NT2/D1 (cell line): ENCODE measurements at regions not wholly inside any gene's neighbourhood (a gene's known extent, or its start where the extent isn't known, plus 50 kb on each side); places are given as distances from the start of the nearest gene placed in this dataset.

Source experiments
- DNase-seq: peaks from one replicate; pipeline ENCODE4 v3.0.0-alpha.2; 2011; ENCODE audit warnings: low read depth, low spot score
- H3K27me3 ChIP-seq: 2 replicates; pipeline ENCODE4 v1.6.0; 2011; ENCODE audit warnings: mild to moderate bottlenecking; ENCODE audit not compliant: insufficient read length, insufficient read depth
- H3K36me3 ChIP-seq: 2 replicates; pipeline ENCODE4 v1.6.1; 2011; ENCODE audit warnings: mild to moderate bottlenecking, low read length, mixed read lengths; ENCODE audit not compliant: insufficient read depth, insufficient read length
- H3K4me1 ChIP-seq: 2 replicates; pipeline ENCODE4 v1.5.1; 2011; ENCODE audit not compliant: insufficient read depth, insufficient read length
- H3K4me3 ChIP-seq: 2 replicates; pipeline ENCODE4 v1.5.1; 2011; ENCODE audit warnings: low read depth; ENCODE audit not compliant: insufficient read length
- H3K9ac ChIP-seq: 2 replicates; pipeline ENCODE4 v1.6.0; 2011; ENCODE audit warnings: low read depth; ENCODE audit not compliant: insufficient read length
- H3K9me3 ChIP-seq: 2 replicates; pipeline ENCODE4 v1.5.1; 2011; ENCODE audit warnings: mild to moderate bottlenecking, low read length; ENCODE audit not compliant: insufficient read depth
- SUZ12 ChIP-seq: IDR thresholded peaks from 2 replicates; pipeline ENCODE4 v1.6.1; 2011; ENCODE audit not compliant: insufficient read length, insufficient read depth; ENCODE audit errors: extremely low read depth
- YY1 ChIP-seq: IDR thresholded peaks from 2 replicates; pipeline ENCODE4 v1.6.1; 2011; ENCODE audit not compliant: insufficient read length, insufficient read depth
- ZNF274 ChIP-seq: IDR thresholded peaks from 2 replicates; pipeline ENCODE4 v1.6.1; 2011; ENCODE audit warnings: mild to moderate bottlenecking, low read depth, low read length

DNA sequence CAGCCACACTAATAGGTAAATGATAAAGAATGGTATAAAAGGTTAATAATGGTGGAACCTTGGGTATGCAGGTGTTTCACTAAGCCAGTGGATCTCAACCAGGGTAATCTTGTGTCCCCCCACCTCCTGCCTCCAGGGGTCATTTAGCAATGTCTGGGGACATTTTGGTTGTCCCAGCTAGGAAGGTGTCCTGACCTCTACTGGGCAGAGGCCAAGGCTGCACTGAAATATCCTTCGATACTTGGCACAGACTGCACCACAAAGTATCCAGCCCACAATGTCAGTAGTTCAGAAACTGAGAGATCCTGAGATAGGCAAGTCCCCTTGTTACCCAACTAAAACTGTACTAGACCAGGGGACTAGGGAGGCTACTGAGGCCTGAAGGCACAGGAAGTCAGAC is 113.6 kb upstream of the TIAM1 start:
- no peaks in the 10 kb centered on the region for H3K9me3 ChIP-seq
- H3K4me1 ChIP-seq: no peaks in the 10 kb centered on the region
- no peaks in the 10 kb centered on the region for H3K27me3 ChIP-seq
- TF ChIP-seq ZNF274: no peak
- no peak for TF ChIP-seq YY1
- TF ChIP-seq SUZ12: no peak
- H3K4me3 ChIP-seq: no peak overlapping the region
- H3K36me3 ChIP-seq: peaks cover 4% of the 10 kb centered on the region
- DNase-seq: peak; percentile 23
- no peak overlapping the region for H3K9ac ChIP-seq

DNA sequence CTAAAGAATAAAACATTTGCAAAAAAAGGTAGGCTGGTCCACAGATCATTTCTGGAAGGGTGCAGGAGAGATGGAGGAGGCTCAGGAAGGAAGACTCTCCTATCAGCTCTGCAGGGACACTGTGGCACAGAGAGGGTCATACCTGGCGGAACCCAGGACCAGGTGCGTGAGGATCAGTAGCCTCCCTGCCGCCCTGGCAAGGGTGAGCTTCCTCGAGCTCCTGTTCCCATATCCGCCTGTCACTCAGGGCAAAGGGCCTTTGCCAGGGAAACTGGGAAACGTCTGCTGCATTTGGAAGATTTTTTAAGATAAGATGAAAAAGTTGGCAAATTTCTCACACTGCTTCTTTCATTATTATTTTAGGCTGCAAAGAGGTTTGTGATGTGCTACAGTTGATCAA is 112.1 kb upstream of the TIAM1 start:
- Histone ChIP-seq H3K9me3 (no peaks in the 10 kb centered on the region), H3K27me3 (no peaks in the 10 kb centered on the region), H3K9ac (no peak overlapping the region), H3K36me3 (peaks cover 2% of the 10 kb centered on the region), H3K4me3 (no peak overlapping the region), H3K4me1 (no peaks in the 10 kb centered on the region)
- TF ChIP-seq YY1: no peak
- no peak for TF ChIP-seq ZNF274
- TF ChIP-seq SUZ12: no peak
- DNase-seq: no peak

DNA sequence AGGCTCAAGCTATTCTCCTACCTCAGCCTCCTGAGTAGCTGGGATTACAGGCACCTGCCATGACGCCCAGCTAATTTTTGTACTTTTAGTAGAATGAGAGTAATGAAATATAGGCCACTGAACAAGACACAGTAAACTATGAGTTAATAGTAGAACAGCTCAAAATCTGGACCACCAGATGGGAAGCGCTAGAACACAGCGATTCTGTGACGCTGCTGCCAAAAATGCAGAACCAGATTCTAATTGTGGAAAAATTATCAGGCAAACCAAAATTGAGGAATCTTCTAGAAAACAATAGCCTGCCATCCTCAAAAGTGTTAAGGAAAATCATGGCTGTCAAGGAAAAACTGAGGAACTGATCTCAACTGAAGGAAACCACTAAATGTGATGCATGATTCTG is 111.4 kb upstream of the TIAM1 start:
- no peaks in the 10 kb centered on the region for H3K4me1 ChIP-seq
- no peaks in the 10 kb centered on the region for H3K27me3 ChIP-seq
- H3K9me3 ChIP-seq: no peaks in the 10 kb centered on the region
- DNase-seq: no peak
- no peak overlapping the region for H3K9ac ChIP-seq
- TF ChIP-seq ZNF274: no peak
- H3K4me3 ChIP-seq: no peak overlapping the region
- H3K36me3 ChIP-seq: peaks cover 2% of the 10 kb centered on the region

DNA sequence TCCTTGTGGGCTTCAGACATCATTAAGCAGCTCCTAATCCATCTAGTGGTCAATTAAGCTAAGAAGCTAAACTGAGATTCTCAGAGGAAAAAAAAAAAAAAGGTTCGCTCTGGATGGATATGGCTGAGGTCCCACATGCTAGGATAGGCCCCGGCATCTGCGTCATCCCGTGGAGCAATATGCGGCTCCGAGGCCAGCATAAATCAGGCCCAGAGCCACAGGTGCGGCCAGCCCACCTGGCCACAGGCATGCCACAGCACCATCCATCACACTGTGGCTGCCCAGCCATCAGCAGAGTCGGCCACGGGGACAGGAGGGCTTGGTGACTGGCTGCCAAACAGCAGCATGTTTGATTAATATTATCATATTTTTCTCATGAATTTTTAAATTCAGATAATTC is 106.9 kb upstream of the TIAM1 start:
- DNase-seq: no peak
- H3K4me1 ChIP-seq: no peaks in the 10 kb centered on the region
- no peak overlapping the region for H3K9ac ChIP-seq
- TF ChIP-seq SUZ12 (no peak), ZNF274 (no peak), YY1 (no peak)
- H3K36me3 ChIP-seq: peaks cover 7% of the 10 kb centered on the region
- no peaks in the 10 kb centered on the region for H3K9me3 ChIP-seq
- H3K4me3 ChIP-seq: no peak overlapping the region
- H3K27me3 ChIP-seq: no peaks in the 10 kb centered on the region

DNA sequence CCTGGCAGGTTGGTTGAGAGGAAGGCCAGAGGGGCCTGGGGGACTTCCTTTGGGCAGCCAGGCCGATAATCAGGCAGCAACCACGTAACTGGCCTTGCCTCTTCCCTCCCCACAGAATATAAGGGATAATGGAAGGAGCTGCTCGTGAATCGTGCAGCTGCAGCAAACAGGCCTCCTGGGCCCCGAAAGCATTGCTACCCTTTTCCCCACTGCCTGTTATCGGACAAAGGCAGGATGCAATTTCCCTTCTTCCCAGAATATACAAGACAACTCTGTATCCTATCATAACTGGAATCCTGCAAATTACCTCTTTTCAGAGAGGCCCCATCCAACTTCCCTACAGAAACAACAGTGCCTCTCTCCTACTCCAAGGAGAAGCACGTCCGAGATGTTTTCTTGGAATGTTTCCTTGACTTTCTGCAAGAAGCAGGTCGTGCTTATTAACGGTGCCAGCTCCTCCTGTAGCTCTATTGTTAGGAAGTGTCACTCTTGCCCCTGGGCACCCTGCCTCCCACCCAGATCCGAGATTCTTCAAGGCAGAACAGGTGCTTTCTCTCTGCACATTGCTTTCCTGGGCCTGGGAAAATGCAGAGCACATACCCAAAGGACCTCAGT is 106.0 kb upstream of the TIAM1 start:
- Histone ChIP-seq H3K9me3 (no peaks in the 10 kb centered on the region), H3K4me3 (no peak overlapping the region), H3K27me3 (no peaks in the 10 kb centered on the region), H3K36me3 (peaks cover 7% of the 10 kb centered on the region), H3K4me1 (no peaks in the 10 kb centered on the region), H3K9ac (no peak overlapping the region)
- no peak for DNase-seq
- TF ChIP-seq SUZ12: no peak
- TF ChIP-seq YY1: no peak
- no peak for TF ChIP-seq ZNF274

DNA sequence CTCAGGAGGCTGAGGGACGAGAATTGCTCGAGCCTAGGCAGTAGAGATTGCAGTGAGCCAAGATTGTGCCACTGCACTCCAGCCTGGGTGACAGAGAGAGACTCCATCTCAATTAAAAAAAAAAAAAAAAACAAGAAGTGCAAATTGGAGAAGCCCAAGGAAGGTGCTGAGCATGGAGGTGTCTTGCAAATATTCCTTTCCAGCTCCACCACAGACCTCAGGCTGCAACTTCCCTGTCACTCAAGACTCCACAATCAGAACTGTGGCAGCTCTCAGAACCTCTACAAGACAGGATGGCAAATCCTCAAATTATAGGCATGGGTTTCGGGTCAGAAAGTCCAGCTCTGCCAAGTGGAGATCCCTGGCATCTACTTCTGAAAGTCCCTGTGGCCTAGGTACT is 104.4 kb upstream of the TIAM1 start:
- Histone ChIP-seq H3K4me3 (no peak overlapping the region), H3K9me3 (no peaks in the 10 kb centered on the region), H3K27me3 (no peaks in the 10 kb centered on the region), H3K9ac (no peak overlapping the region), H3K36me3 (peaks cover 7% of the 10 kb centered on the region), H3K4me1 (no peaks in the 10 kb centered on the region)
- TF ChIP-seq ZNF274: no peak
- TF ChIP-seq YY1: no peak
- TF ChIP-seq SUZ12: no peak
- no peak for DNase-seq

DNA sequence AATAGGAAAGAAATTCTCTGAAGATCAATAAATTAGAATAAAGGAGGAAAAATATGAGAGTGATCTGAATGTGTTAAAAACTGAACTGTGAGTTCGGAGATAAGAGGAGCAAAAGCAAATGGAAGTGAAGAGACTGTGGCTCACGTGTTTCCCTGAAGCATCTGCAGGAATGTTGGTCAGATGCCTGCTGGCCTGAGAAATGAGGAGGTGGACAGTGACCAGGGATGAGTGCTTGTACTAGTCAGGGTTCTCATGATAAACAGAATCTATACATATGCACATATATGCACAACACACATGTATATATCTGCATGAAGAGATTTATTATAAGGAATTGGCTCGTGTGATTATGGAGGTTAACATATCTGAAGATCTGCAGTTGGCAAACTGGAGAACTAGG is 103.4 kb upstream of the TIAM1 start:
- Histone ChIP-seq H3K4me1 (no peaks in the 10 kb centered on the region), H3K4me3 (no peak overlapping the region), H3K27me3 (no peaks in the 10 kb centered on the region), H3K9ac (no peak overlapping the region), H3K9me3 (no peaks in the 10 kb centered on the region), H3K36me3 (peaks cover 10% of the 10 kb centered on the region)
- no peak for DNase-seq
- no peak for TF ChIP-seq ZNF274
- no peak for TF ChIP-seq YY1
- TF ChIP-seq SUZ12: no peak

DNA sequence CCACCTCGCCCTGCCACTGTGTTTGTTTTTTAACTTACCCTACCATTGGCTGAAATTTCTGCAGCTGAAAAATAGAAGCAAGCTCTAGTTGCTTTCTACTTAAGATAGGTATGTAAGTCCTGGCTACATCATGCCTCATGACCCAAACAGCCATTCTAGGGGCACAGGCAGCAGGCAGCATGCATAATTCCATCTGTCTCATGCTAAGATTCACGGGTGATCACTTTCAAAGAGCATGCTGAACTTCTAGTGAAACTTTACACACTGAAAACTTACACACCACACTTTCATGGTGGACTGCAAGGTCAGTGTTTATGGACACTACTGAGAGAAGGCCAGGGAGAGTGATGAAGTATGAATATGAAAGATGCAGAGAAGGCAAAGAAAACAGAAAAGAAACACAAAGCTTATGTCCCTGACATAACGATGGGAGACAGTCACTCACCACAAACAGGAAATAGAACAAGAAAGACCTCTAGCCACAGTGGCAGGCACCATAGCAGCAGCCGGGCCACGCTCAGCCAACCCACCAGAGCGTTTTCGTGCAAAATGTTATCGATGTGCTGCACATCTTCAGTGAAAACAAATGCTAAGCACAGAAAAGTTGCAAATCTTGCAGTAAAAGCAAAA is 102.3 kb upstream of the TIAM1 start:
- TF ChIP-seq YY1 (no peak), SUZ12 (no peak), ZNF274 (no peak)
- no peak overlapping the region for H3K4me3 ChIP-seq
- H3K4me1 ChIP-seq: no peaks in the 10 kb centered on the region
- no peak overlapping the region for H3K9ac ChIP-seq
- H3K27me3 ChIP-seq: no peaks in the 10 kb centered on the region
- no peak for DNase-seq
- peaks cover 3% of the 10 kb centered on the region; the same call in 1 of the 2 replicates for H3K9me3 ChIP-seq
- H3K36me3 ChIP-seq: peaks cover 8% of the 10 kb centered on the region
